MV-4-11 (cell line): ENCODE measurements at regions not wholly inside any gene's neighbourhood (a gene's known extent, or its start where the extent isn't known, plus 50 kb on each side); places are given as distances from the start of the nearest gene placed in this dataset.

Experiments
- DNase-seq: peaks from one replicate; lab custom pipeline; 2025; lab: John Stamatoyannopoulos, UW

DNA sequence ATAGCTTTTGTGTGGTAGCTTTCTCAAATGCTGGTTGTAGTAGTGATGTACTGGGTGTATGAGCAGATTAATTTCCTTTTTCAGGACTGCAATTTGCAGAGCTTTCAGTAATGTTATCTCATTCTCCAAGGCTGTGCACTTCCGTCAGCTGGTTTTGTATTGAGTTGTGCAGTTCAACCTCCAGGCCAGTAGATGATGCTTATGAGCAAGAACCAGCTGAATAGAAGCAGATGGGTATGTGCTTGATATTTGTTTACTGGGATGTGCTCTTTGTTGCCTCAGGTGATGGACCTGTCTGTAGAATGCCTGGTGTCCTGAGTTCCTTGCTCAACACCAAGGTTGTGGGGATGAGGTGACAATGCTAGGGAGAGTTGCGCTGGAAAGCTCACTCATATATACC is 462.8 kb downstream of the PCDH18 start:
- no peak for DNase-seq

GRCh38 chr4:137067735-137068134 is 464.6 kb downstream of the PCDH18 start:
- DNase-seq: no peak

- DNase-seq: no peak
Observed at GRCh38 chr4:137065311-137065710, 467.0 kb downstream of the PCDH18 start.

DNA sequence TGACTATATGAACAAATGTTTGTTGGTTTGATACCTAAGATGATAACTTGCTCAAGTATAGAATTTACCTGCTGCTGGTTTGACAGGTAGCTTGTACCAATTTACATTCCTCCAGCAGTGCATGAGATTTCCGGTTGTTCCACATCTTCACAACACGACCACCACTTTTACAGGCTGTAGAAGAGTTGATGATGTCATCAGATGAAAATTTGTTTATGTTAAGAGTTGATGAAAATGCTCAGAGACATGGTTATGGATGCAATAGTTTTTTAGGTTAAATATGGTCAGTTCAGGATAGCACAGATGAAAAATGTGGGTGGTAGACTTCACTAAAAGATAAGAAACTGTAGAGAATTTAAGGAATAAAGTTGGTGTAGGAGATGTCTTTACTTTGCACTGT is 468.3 kb downstream of the PCDH18 start:
- DNase-seq: no peak

- no peak for DNase-seq
Observed at GRCh38 chr4:137043184-137043583, 489.1 kb downstream of the PCDH18 start.

DNA sequence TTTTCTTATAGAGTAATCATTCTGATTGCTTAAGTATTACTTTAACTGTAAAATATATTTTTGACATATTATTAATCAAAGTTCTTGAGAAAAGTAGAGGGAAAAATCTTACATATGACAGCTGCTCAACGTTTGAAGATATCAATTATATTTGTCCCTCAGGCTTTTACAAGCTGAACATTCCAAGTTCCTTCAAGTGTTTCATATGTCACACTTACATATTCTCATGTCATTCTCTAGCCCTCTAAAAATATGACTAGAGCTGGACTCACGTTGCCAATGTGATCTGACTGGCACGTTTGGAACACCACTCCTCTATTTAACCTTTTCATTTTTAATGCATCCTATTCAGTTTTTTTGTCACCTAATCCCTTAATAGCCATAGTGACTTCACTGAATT is 492.9 kb downstream of the PCDH18 start:
- no peak for DNase-seq

DNA sequence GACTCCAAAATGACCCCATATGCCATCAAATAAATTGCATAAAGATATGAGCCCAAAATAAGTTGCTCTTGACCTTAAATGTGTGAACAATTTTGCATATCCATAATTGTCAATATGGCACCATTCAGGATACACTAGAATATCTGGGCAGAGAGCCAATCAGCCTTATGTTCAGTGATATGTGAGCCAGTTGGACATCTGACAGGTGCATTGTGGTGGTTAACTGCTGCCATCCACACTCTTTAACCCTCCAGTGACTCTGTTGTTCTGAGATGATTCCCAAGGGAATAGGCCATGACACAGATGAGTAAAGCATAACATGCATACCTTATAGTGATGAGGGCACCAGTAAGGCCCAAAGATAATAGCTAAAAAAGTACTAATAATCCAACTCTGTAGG is 500.1 kb downstream of the PCDH18 start:
- DNase-seq: no peak

- DNase-seq: no peak
Observed at GRCh38 chr4:137029026-137029425, 503.3 kb downstream of the PCDH18 start.

DNA sequence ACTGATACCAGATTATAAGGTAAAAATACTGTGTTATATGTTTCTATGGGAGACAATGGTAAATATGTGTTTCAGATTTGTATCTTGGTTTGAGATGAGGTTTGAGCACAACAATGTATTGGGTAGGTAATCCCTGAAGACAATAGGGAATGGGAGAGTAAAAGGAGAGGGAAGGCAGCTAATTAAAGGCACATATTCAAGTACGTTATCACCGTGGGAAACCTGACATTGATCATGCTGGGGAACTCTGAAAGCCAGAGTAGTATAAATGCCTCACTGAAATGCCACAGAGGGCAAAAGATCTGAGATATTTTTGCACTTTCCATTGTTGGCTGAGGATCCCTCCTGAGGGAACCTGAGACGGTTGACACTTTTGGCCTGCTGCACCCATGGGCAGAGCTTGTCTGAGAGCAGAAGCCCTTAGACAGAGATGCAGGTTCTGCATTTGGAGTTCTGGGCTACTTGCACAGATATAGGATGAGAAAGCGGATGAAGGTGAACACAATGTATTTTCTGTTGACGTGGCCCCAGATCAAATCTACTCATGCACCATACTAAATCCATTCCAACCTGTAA is 506.7 kb downstream of the PCDH18 start:
- DNase-seq: no peak

DNA sequence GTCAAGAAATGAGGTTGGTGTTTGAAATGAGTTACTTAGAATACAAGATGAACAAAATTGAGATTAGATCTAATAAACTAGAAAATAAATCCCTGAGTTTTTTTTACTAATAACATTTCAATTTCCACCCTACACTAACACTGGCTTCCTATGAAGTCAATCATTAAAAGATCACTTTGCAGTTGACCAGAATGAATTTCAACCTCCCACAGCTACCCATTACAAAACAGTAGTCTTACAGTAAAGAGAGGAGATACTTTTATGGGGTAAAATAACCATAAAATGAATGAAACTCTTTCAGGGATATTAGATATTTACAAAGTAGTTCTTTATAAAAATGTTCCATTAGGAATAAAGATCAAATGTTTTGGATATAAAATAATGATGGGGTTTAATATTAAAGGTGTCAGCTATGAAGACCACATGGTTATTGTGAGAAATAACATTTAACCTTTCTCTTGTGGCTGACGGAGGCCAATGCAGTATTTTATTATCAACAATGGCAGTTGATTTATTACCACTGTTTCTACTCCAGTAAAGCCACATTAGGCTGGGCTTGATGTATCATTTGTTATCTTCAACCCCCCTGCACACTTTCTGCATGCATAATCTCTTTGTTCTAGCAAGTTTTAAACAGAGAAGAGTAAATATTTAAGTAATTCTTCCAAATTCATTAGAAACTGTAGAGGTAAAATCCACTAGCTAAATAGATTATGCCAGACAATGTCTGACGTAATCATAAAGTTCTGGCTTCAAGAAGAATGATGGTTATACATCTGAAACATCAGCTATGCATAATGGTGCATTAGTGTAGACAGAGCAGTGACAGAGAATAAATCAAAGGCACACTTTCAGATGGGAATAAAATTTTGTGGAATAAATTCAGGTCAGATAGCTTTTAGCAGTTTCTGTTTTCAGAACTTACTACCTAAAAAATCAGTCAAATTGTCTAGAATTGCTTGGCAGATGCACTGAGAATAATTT is 516.6 kb downstream of the PCDH18 start:
- DNase-seq: no peak

- DNase-seq: no peak
Observed at GRCh38 chr4:137000432-137000831, 531.9 kb downstream of the PCDH18 start.

GRCh38 chr4:136992032-136992431 is 540.3 kb downstream of the PCDH18 start:
- no peak for DNase-seq

DNA sequence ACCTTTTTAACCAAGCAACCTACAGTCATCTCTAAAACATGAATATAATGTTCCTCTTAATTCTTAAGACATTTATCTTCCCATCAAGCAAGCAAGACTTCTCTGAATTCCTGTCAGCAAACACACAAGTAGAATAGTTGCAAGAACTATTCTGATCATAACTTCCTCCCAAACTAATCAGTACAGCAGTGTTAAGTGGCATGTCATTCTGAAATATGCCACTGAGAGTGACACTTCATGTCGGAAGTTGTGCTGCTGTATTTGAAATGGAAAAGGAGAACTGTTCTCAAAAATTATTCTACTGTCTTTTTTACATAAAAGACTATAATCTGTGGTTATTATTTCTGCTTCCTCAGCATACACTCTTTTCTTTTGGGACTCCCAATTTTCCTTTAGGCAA is 546.6 kb downstream of the PCDH18 start:
- DNase-seq: no peak

- no peak for DNase-seq
Observed at GRCh38 chr4:136967069-136967468, 565.2 kb downstream of the PCDH18 start.

GRCh38 chr4:136965478-136965877 is 566.8 kb downstream of the PCDH18 start:
- no peak for DNase-seq

DNA sequence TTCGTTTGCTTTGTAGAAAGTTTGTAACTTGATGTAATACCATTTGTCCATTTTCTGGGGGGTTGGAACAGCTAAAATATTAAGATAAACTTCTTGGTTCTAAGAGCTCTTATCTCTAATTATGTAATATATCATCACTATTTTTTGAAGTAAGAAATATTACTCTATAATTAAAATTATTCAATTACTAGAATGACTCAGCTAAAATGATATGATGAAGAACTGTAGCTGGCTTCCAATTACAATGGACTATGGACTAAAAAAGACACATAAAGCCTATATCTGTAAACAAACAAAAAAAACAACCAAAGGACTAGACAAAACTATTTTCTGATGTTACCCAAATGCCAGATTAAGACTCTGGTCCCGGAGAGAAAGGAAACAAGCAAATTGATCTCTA is 569.4 kb downstream of the PCDH18 start:
- DNase-seq: no peak

- DNase-seq: no peak
Observed at GRCh38 chr4:136946307-136946907, 585.9 kb downstream of the PCDH18 start.

GRCh38 chr4:136939781-136940180 is 592.5 kb downstream of the PCDH18 start:
- no peak for DNase-seq

GRCh38 chr4:136935871-136936270 is 596.4 kb downstream of the PCDH18 start:
- DNase-seq: no peak

DNA sequence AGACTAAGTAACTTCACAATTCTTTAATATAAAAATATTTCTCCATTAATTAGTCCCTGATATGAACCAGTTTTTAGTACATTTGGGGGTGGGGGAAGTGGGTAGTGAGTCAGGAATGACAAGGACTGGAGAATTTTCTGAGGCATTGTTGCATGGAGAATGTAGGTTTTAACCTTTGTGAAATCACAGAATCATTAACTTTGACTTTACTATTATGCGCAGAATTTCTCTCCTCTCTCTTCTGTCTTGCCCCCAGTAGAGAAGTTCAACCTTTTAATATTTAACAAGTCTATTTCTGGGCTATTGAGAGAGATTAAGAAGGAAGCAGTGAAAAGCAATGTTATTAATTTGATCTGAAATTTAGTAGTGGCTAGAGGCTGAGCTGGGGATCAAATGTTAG is 597.0 kb downstream of the PCDH18 start:
- DNase-seq: no peak

GRCh38 chr4:136934601-136935000 is 597.7 kb downstream of the PCDH18 start:
- no peak for DNase-seq

- no peak for DNase-seq
Observed at GRCh38 chr4:136931781-136932180, 600.5 kb downstream of the PCDH18 start.

DNA sequence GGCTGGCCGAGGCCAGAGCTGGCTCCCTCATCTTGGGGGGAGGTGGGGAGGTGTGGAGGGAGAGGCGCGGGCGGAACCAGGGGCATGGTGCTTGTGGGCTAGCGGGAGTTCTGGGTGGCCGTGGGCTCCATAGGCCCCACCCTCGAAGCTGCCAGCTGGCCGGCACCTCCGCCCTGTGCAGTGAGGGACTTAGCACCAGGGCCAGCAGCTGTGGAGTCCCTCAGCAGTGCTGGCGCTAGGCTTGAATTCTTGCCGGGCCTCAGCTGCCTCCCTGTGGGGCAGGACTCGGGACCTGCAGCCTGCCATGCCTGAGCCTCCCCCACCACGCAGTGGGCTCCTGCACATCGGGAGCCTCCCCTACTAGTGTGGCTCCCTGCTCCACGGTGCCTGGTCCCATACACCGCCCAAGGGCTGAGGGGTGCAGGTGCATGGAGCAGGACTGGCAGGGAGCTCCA is 603.3 kb downstream of the PCDH18 start:
- DNase-seq: no peak
